ENCODE measurements at regions not wholly inside any gene's neighbourhood (a gene's known extent, or its start where the extent isn't known, plus 50 kb on each side); places are given as distances from the start of the nearest gene placed in this dataset.
"Not testable (repeated sequence)": the region's sequence is repeated elsewhere in the genome, so short reads cannot be mapped to it uniquely, and the experiment has no call there.

DNA sequence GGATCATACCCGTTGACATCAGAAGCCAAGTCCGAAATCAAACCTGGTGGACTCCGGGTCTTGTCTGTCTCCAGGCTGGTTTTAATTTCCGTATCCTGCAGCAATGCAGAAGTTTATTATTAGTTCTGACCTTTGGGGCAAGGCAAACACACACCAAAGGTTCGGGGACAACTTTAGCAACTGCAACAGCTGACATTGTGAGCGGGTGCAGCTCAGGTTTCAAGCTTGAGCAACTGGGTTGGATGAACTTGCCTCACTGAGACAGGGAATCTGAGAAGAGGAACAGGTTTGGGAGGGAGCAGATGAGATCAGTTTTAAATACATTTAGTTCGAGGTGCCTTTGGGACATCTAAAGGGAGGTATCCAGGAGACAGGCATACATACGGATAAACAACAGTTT lies 110.7 kb downstream of the GNL3L start:
- ChIA-PET CTCF (interaction anchor here (0.7 to 1.1 kb wide), 3 partner anchors 219 to 417 kb away, joined by 3 to 4 read pairs (median 3); no protein-coding TSS in a partner anchor), POLR2A (no interaction called here)
- no peaks in the 10 kb centered on the region for H3K27me3 ChIP-seq (ENCODE audit: control insufficient read depth, insufficient read depth, low read length)
- no peak overlapping the region for H3K4me3 ChIP-seq (ENCODE audit: low read depth, low read length)
- TF ChIP-seq, protein P1, sequence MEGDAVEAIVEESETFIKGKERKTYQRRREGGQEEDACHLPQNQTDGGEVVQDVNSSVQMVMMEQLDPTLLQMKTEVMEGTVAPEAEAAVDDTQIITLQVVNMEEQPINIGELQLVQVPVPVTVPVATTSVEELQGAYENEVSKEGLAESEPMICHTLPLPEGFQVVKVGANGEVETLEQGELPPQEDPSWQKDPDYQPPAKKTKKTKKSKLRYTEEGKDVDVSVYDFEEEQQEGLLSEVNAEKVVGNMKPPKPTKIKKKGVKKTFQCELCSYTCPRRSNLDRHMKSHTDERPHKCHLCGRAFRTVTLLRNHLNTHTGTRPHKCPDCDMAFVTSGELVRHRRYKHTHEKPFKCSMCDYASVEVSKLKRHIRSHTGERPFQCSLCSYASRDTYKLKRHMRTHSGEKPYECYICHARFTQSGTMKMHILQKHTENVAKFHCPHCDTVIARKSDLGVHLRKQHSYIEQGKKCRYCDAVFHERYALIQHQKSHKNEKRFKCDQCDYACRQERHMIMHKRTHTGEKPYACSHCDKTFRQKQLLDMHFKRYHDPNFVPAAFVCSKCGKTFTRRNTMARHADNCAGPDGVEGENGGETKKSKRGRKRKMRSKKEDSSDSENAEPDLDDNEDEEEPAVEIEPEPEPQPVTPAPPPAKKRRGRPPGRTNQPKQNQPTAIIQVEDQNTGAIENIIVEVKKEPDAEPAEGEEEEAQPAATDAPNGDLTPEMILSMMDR (IDR thresholded peaks at IDR 0.05; ENCODE audit: insufficient read depth, low read depth, low read length): no peak
- no peak for DNase-seq (ENCODE audit: low read depth)
- no peaks in the 10 kb centered on the region for H3K36me3 ChIP-seq (ENCODE audit: control insufficient read depth, insufficient read depth, low read length)

DNA sequence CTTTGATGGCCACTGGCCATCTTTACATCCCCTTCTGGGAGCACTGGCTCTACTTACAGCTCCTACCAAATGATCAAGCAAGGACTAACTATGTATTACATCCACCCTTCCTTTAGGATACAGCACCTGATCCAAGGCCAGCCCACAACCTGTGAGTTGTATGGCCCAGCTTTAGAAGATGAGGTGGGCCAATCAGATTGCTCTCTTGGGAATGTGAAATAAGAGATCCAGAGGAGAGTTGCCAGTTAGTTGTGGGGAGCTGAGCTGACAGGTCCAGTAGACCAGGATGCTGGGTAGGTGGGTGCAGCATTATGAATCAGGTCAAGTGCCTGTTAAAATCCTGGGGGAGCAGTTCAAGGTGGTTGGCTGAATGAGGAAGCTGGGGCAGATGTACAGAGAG lies 111.5 kb downstream of the GNL3L start:
- ChIA-PET POLR2A (no interaction called here), CTCF (interaction anchor here (1.0 kb wide), 1 partner anchor 377 kb away, joined by 3 read pairs; no protein-coding TSS in a partner anchor)
- DNase-seq (ENCODE audit: low read depth): no peak
- TF ChIP-seq, protein P1 (IDR thresholded peaks at IDR 0.05; ENCODE audit: insufficient read depth, low read depth, low read length): no peak
- Histone ChIP-seq H3K36me3 (ENCODE audit: control insufficient read depth, insufficient read depth, low read length) (no peaks in the 10 kb centered on the region), H3K4me3 (ENCODE audit: low read depth, low read length) (no peak overlapping the region), H3K27me3 (ENCODE audit: control insufficient read depth, insufficient read depth, low read length) (no peaks in the 10 kb centered on the region)

DNA sequence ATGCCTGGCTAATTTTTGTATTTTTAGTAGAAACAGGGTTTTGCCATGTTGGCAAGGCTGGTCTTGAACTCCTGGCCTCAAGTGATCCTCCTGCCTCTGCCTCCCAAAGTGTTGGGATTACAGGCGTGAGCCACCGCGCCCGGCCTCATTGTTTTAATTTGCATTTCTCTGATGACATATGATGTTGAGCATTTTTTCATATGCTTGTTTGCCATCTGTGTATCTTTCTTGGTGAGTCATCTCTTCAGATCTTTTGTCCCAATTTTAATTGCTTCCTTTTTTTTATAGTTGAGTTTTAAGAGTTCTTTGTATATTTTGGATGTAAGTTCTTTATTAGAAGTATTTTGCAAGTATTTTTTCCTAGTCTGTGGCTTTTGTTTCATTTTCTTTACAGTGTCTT lies 117.6 kb downstream of the GNL3L start:
- H3K36me3 ChIP-seq (ENCODE audit: control insufficient read depth, insufficient read depth, low read length); POLR2A ChIA-PET; H3K4me3 ChIP-seq (ENCODE audit: low read depth, low read length); H3K27me3 ChIP-seq (ENCODE audit: control insufficient read depth, insufficient read depth, low read length); DNase-seq (ENCODE audit: low read depth); CTCF ChIA-PET: not testable (repeated sequence)

DNA sequence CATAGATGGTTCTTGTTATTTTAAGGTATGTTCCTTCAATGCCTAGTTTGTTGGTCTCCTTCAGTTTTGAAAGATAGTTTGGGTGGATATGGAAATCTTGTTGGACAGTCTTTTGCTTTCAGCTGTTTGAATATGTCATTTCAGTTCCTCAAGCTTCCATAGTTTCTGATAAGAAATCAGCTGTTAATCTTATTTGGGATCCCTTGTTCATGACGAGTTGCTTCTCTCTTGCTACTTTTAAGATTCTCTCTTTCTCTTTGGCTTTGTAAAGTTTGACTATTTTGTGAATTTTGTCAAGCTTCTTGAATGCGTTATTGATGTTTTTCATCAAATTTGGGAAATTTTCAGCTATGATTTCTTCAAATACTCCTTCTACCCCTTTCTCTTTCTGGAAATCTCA lies 129.5 kb downstream of the GNL3L start:
- Histone ChIP-seq H3K36me3 (ENCODE audit: control insufficient read depth, insufficient read depth, low read length) (no peaks in the 10 kb centered on the region), H3K4me3 (ENCODE audit: low read depth, low read length) (no peak overlapping the region), H3K27me3 (ENCODE audit: control insufficient read depth, insufficient read depth, low read length) (no peaks in the 10 kb centered on the region)
- ChIA-PET CTCF (no interaction called here), POLR2A (no interaction called here)
- no peak for DNase-seq (ENCODE audit: low read depth)
- TF ChIP-seq, protein P1 (IDR thresholded peaks at IDR 0.05; ENCODE audit: insufficient read depth, low read depth, low read length): no peak

DNA sequence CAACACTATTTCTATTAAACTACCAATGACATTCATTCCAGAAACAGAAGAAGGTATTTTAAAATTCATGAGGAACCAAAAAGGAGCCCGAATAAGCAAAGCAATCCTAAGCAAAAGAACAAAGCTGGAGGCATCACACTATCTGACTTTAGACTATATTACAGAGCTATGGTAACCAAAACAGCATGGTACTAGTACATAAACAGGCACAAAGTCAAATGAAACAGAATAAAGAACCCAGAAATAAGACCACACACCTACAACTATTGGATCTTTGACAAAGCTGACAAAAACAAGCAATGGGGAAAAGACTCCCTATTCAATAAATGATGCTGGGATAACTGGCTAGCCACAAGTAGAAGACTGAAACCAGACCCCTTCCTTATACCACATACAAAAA lies 122.3 kb downstream of the ITIH6 start:
- DNase-seq (ENCODE audit: low read depth): no peak
- POLR2A ChIA-PET: no interaction called here
- TF ChIP-seq, protein P1 (IDR thresholded peaks at IDR 0.05; ENCODE audit: insufficient read depth, low read depth, low read length): no peak

DNA sequence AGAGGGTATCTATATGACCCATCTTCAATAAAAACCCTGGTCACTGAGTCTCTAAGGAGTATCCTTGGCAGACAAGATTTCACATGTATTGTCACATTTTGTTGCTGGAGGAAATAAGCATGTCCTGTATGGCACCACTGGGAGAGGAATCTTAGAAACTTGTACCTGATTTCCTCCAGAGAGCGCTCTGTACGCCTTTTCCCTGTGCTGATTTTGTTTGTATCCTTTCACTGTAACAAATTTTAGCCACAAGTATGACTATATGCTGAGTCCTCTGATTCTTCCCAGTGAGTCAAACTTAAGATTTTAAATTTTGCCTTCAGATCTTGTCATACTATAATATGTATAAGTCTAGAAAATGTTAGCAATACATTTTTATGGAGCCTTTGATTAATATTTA lies 102.8 kb downstream of the ITIH6 start:
- H3K36me3 ChIP-seq (ENCODE audit: control insufficient read depth, insufficient read depth, low read length): no peaks in the 10 kb centered on the region
- TF ChIP-seq, protein P1 (IDR thresholded peaks at IDR 0.05; ENCODE audit: insufficient read depth, low read depth, low read length): no peak
- ChIA-PET CTCF (no interaction called here), POLR2A (no interaction called here)
- no peak overlapping the region for H3K4me3 ChIP-seq (ENCODE audit: low read depth, low read length)
- no peak for DNase-seq (ENCODE audit: low read depth)
- H3K27me3 ChIP-seq (ENCODE audit: control insufficient read depth, insufficient read depth, low read length): no peaks in the 10 kb centered on the region

More for the DNA sequence above, 122.3 kb downstream of the ITIH6 start:
- Histone ChIP-seq H3K36me3 (ENCODE audit: control insufficient read depth, insufficient read depth, low read length) (no peaks in the 10 kb centered on the region), H3K4me3 (ENCODE audit: low read depth, low read length) (no peak overlapping the region), H3K27me3 (ENCODE audit: control insufficient read depth, insufficient read depth, low read length) (no peaks in the 10 kb centered on the region)
- CTCF ChIA-PET: no interaction called here
